Keratinocyte (primary cell): ENCODE measurements at regions not wholly inside any gene's neighbourhood (a gene's known extent, or its start where the extent isn't known, plus 50 kb on each side); places are given as distances from the start of the nearest gene placed in this dataset.

Experiments
- DNase-seq: peaks from one replicate; pipeline ENCODE4 v3.0.0-alpha.2; 2011; ENCODE audit warnings: low read depth, missing footprints, low spot score
- FAIRE-seq: peaks from 2 replicates; lab custom pipeline; 2011; peaks lifted over from hg19 to GRCh38; lab: Jason Lieb, UNC
- H2AFZ ChIP-seq: 2 replicates; pipeline ENCODE4 v1.6.0; 2012; ENCODE audit warnings: low read length, control low read depth, inconsistent platforms; ENCODE audit not compliant: control insufficient read depth
- H3K27ac ChIP-seq: 2 replicates; pipeline ENCODE4 v1.5.1; 2011; ENCODE audit warnings: low read length; ENCODE audit not compliant: control insufficient read depth, insufficient read depth
- H3K27me3 ChIP-seq: 3 replicates; pipeline ENCODE4 v1.6.0; 2011; ENCODE audit warnings: low read length; ENCODE audit not compliant: control insufficient read depth, insufficient read depth; ENCODE audit errors: extremely low read depth
- H3K36me3 ChIP-seq, 2 experiments: 2 replicates in 1 of 2; 3 replicates in 1 of 2; pipeline ENCODE4 v1.5.1; 2011; ENCODE audit warnings: low read length in 2 of 2, mild to moderate bottlenecking in 1 of 2; ENCODE audit not compliant: control insufficient read depth in 2 of 2, insufficient read depth in 2 of 2; ENCODE audit errors: extremely low read depth in 1 of 2
- H3K4me1 ChIP-seq: 3 replicates; pipeline ENCODE4 v1.5.1; 2011; ENCODE audit warnings: low read length; ENCODE audit not compliant: control insufficient read depth, insufficient read depth; ENCODE audit errors: extremely low read depth
- H3K4me2 ChIP-seq: 3 replicates; pipeline ENCODE4 v1.6.0; 2011; ENCODE audit warnings: low read depth, low read length; ENCODE audit not compliant: control insufficient read depth, insufficient read depth; ENCODE audit errors: extremely low read depth
- H3K4me3 ChIP-seq, 3 experiments: fragments of 200-600 bp in 1 of 3; sonication (generic) in 1 of 3; 2 replicates in 2 of 3; 3 replicates in 1 of 3; pipeline ENCODE4 v1.5.1; 2011 to 2016; ENCODE audit warnings: low read length in 3 of 3, mild to moderate bottlenecking in 3 of 3, control low read depth in 2 of 3, inconsistent platforms in 1 of 3, low read depth in 1 of 3, mixed read lengths in 1 of 3, mixed run types in 1 of 3, moderate library complexity in 1 of 3; ENCODE audit not compliant: control insufficient read depth in 2 of 3, insufficient read depth in 2 of 3; ENCODE audit errors: extremely low read depth in 1 of 3
- H3K79me2 ChIP-seq: 2 replicates; pipeline ENCODE4 v1.6.0; 2012; ENCODE audit warnings: low read length; ENCODE audit not compliant: control insufficient read depth, insufficient read depth
- H3K9ac ChIP-seq: 3 replicates; pipeline ENCODE4 v1.6.0; 2011; ENCODE audit warnings: low read length; ENCODE audit not compliant: control insufficient read depth, insufficient read depth; ENCODE audit errors: extremely low read depth
- H3K9me1 ChIP-seq: 3 replicates; pipeline ENCODE4 v1.6.0; 2011; ENCODE audit warnings: low read length; ENCODE audit not compliant: control insufficient read depth, insufficient read depth; ENCODE audit errors: extremely low read depth
- H3K9me3 ChIP-seq: 2 replicates; pipeline ENCODE4 v1.5.1; 2012; ENCODE audit warnings: low read depth, low read length; ENCODE audit not compliant: control insufficient read depth
- H4K20me1 ChIP-seq: 3 replicates; pipeline ENCODE4 v1.6.0; 2011; ENCODE audit warnings: low read length; ENCODE audit not compliant: control insufficient read depth, insufficient read depth; ENCODE audit errors: extremely low read depth
- EZH2 ChIP-seq: IDR thresholded peaks from one replicate; pipeline ENCODE4 v1.6.1; 2012; ENCODE audit warnings: inconsistent platforms, mild to moderate bottlenecking, low read length, moderate library complexity
- dilution Hi-C: fragments of 300-500 bp; cut with MboI; formaldehyde crosslinking; loops from one replicate; pipeline ENCODE4 v1.7.0; 2020; ENCODE audit warnings: low sequenced_read_pairs; ENCODE audit not compliant: extremely low pct_ligation_motif_present
- TF ChIP-seq, protein P1 (sequence below), 3 experiments: IDR thresholded peaks in 1 of 3; conservative IDR thresholded peaks in 1 of 3; optimal IDR thresholded peaks in 1 of 3; 2 replicates in 2 of 3; 3 replicates in 1 of 3; pipeline versions ENCODE3 to v1.5.1; 2011; ENCODE audit warnings: low read length in 3 of 3, mild to moderate bottlenecking in 3 of 3, moderate library complexity in 2 of 3, control low read depth in 1 of 3, inconsistent platforms in 1 of 3; ENCODE audit not compliant: insufficient read depth in 2 of 3; ENCODE audit errors: extremely low read depth in 1 of 3

DNA sequence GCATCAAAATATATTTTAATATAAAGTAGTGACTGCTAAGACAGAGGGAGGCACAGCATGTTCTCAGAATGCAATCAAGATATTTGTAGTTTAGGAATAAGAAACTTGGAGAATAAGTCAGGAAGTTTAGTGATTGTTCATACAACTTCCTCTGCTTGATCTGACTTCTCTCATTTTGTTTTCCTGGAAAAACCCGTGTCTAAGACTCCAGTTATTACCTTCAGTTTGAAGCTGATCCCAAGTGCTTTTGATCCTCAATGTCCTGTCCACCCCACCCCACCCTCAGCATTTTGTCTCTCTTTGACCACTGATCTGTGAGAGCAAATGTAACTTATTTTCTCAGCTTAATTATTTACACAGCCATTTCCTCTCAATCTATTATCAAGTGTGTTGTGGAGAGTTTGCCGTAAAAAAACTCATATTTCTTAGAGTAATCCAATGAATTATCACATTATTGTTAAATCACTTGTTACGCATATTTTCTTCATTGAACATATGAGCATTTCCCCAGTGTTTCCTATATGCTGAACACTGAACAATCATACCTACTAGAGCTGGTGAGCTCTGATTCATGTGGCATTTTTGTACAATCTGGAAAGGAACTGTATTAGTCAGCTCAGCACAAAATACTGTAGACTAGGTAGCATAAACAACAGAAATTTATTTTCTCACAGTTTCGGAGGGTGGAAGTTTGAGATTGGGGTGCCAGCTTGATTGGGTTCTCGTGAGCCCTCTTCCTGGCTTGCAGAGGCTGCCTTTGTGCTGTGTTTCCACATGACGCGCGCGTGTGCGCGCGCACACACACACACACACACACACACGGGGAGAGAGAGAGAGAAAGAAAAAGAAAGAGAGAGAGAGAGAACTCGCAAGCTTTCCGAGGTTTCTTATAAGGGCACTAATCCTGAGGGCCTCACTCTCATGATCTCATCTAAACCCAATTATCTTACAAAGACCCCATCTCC, 65.5 kb upstream of the DPYD start:
- H3K4me2 ChIP-seq = no peak overlapping the region
- H4K20me1 ChIP-seq = no peaks in the 10 kb centered on the region
- no peaks in the 10 kb centered on the region for H3K36me3 ChIP-seq
- H3K4me1 ChIP-seq = peaks cover 3% of the 10 kb centered on the region
- H3K79me2 ChIP-seq = no peaks in the 10 kb centered on the region
- H3K9ac ChIP-seq = no peak overlapping the region
- H3K9me1 ChIP-seq = no peaks in the 10 kb centered on the region
- DNase-seq (no peak), FAIRE-seq (no peak)
- H3K27ac ChIP-seq = no peak overlapping the region
- no peak overlapping the region for H3K4me3 ChIP-seq
- dilution Hi-C loops = no loop called here
- no peaks in the 10 kb centered on the region for H3K27me3 ChIP-seq
- H2AFZ ChIP-seq = no peak overlapping the region
- TF ChIP-seq EZH2 = no peak
- TF ChIP-seq, protein P1, sequence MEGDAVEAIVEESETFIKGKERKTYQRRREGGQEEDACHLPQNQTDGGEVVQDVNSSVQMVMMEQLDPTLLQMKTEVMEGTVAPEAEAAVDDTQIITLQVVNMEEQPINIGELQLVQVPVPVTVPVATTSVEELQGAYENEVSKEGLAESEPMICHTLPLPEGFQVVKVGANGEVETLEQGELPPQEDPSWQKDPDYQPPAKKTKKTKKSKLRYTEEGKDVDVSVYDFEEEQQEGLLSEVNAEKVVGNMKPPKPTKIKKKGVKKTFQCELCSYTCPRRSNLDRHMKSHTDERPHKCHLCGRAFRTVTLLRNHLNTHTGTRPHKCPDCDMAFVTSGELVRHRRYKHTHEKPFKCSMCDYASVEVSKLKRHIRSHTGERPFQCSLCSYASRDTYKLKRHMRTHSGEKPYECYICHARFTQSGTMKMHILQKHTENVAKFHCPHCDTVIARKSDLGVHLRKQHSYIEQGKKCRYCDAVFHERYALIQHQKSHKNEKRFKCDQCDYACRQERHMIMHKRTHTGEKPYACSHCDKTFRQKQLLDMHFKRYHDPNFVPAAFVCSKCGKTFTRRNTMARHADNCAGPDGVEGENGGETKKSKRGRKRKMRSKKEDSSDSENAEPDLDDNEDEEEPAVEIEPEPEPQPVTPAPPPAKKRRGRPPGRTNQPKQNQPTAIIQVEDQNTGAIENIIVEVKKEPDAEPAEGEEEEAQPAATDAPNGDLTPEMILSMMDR (optimal IDR thresholded peaks at IDR 0.05 in 1 of 3, IDR thresholded peaks at IDR 0.05 in 1 of 3, conservative IDR thresholded peaks at IDR 0.05 in 1 of 3; ENCODE audit: extremely low read depth in 1 of 3, insufficient read depth in 2 of 3, low read length in 3 of 3) = no peak
- H3K9me3 ChIP-seq = no peaks in the 10 kb centered on the region

GRCh38 chr1:97983126-97983525, 62.3 kb upstream of the DPYD start:
- FAIRE-seq (no peak), DNase-seq (no peak)
- no peaks in the 10 kb centered on the region for H4K20me1 ChIP-seq
- no peaks in the 10 kb centered on the region for H3K36me3 ChIP-seq
- no peaks in the 10 kb centered on the region for H3K4me1 ChIP-seq
- no peaks in the 10 kb centered on the region for H3K9me1 ChIP-seq
- H3K9me3 ChIP-seq = no peaks in the 10 kb centered on the region
- no peaks in the 10 kb centered on the region for H3K79me2 ChIP-seq
- no peak overlapping the region for H3K4me2 ChIP-seq
- H3K27me3 ChIP-seq = no peaks in the 10 kb centered on the region
- dilution Hi-C loops = no loop called here
- no peak overlapping the region for H3K27ac ChIP-seq
- no peak overlapping the region for H3K4me3 ChIP-seq
- TF ChIP-seq, protein P1 (optimal IDR thresholded peaks at IDR 0.05 in 1 of 3, IDR thresholded peaks at IDR 0.05 in 1 of 3, conservative IDR thresholded peaks at IDR 0.05 in 1 of 3; ENCODE audit: extremely low read depth in 1 of 3, insufficient read depth in 2 of 3, low read length in 3 of 3) = no peak
- no peak for TF ChIP-seq EZH2
- H3K9ac ChIP-seq = no peak overlapping the region
- no peak overlapping the region for H2AFZ ChIP-seq
